Nucleus accumbens (tissue), 56 donors: ENCODE measurements at regions not wholly inside any gene's neighbourhood (a gene's known extent, or its start where the extent isn't known, plus 50 kb on each side); places are given as distances from the start of the nearest gene placed in this dataset.
"Not testable (repeated sequence)": the region's sequence is repeated elsewhere in the genome, so short reads cannot be mapped to it uniquely, and the experiment has no call there.

Experiments
- DNase-seq, 56 donors: peaks; one replicate each; lab custom pipeline; 2025; lab: John Stamatoyannopoulos, UW

- DNase-seq = no peak
These were observed 310.7 kb upstream of the DPPA4 start for GRCh38 chr3:109648027-109648426.

GRCh38 chr3:109656225-109656624 lies 318.9 kb upstream of the DPPA4 start:
- no peak for DNase-seq

GRCh38 chr3:109678600-109678999 lies 341.3 kb upstream of the DPPA4 start:
- DNase-seq = no peak

- DNase-seq = no peak
These were observed 342.3 kb upstream of the DPPA4 start for GRCh38 chr3:109679664-109680063.

GRCh38 chr3:109683746-109684145 lies 346.4 kb upstream of the DPPA4 start:
- DNase-seq = no peak

GRCh38 chr3:109685084-109686079 lies 348.0 kb upstream of the DPPA4 start:
- DNase-seq = peak in 1 of 56 donors; percentile 71

GRCh38 chr3:109687626-109688025 lies 350.3 kb upstream of the DPPA4 start:
- DNase-seq = no peak

- no peak for DNase-seq
These were observed 359.6 kb upstream of the DPPA4 start for GRCh38 chr3:109696932-109697331.

- DNase-seq = no peak
These were observed 364.9 kb upstream of the DPPA4 start for GRCh38 chr3:109702252-109702651.

GRCh38 chr3:109702976-109703375 lies 365.6 kb upstream of the DPPA4 start:
- no peak for DNase-seq

- not testable (repeated sequence) for DNase-seq
These were observed 367.8 kb upstream of the DPPA4 start for GRCh38 chr3:109705133-109705532.

- DNase-seq = no peak
These were observed 370.3 kb upstream of the DPPA4 start for GRCh38 chr3:109707617-109708016.

- DNase-seq = no peak
These were observed 375.9 kb upstream of the DPPA4 start for GRCh38 chr3:109713288-109713687.

- no peak for DNase-seq
These were observed 378.4 kb upstream of the DPPA4 start for GRCh38 chr3:109715707-109716106.

- DNase-seq = no peak
These were observed 381.5 kb upstream of the DPPA4 start for GRCh38 chr3:109718850-109719249.

- DNase-seq = no peak
These were observed 391.6 kb upstream of the DPPA4 start for GRCh38 chr3:109728861-109729494.

- peak in 17 of 56 donors; percentile 1 to 71 (median 16) for DNase-seq
These were observed 394.5 kb upstream of the DPPA4 start for GRCh38 chr3:109731639-109732473.

GRCh38 chr3:109743981-109744380 lies 406.6 kb upstream of the DPPA4 start:
- DNase-seq = no peak

GRCh38 chr3:109772520-109772919 lies 435.2 kb upstream of the DPPA4 start:
- DNase-seq = no peak

- no peak for DNase-seq
These were observed 436.8 kb upstream of the DPPA4 start for GRCh38 chr3:109774108-109774507.

GRCh38 chr3:109784285-109784684 lies 446.9 kb upstream of the DPPA4 start:
- no peak for DNase-seq
